ENCODE measurements at regions not wholly inside any gene's neighbourhood (a gene's known extent, or its start where the extent isn't known, plus 50 kb on each side); places are given as distances from the start of the nearest gene placed in this dataset.

GRCh38 chrX:3218442-3218841 lies 128.0 kb downstream of the MXRA5 start:
- no peak for TF ChIP-seq CTCF (IDR thresholded peaks at IDR 0.05; ENCODE audit: insufficient read depth, low read length)
- DNase-seq (ENCODE audit: low read depth): no peak
- no peak overlapping the region for H3K4me3 ChIP-seq (ENCODE audit: low read depth, low read length)

- TF ChIP-seq CTCF (IDR thresholded peaks at IDR 0.05; ENCODE audit: insufficient read depth, low read length): no peak
- DNase-seq (ENCODE audit: low read depth): peak; percentile 66
- no peak overlapping the region for H3K4me3 ChIP-seq (ENCODE audit: low read depth, low read length)
Measured at GRCh38 chrX:3216581-3217180, 129.8 kb downstream of the MXRA5 start.

- no peak overlapping the region for H3K4me3 ChIP-seq (ENCODE audit: low read depth, low read length)
- no peak for TF ChIP-seq CTCF (IDR thresholded peaks at IDR 0.05; ENCODE audit: insufficient read depth, low read length)
- DNase-seq (ENCODE audit: low read depth): no peak
Measured at GRCh38 chrX:3215249-3215648, 131.2 kb downstream of the MXRA5 start.

GRCh38 chrX:3206314-3206713 lies 140.1 kb downstream of the MXRA5 start:
- H3K4me3 ChIP-seq (ENCODE audit: low read depth, low read length): no peak overlapping the region
- no peak for TF ChIP-seq CTCF (IDR thresholded peaks at IDR 0.05; ENCODE audit: insufficient read depth, low read length)

GRCh38 chrX:3204606-3205005 lies 141.8 kb downstream of the MXRA5 start:
- TF ChIP-seq CTCF (IDR thresholded peaks at IDR 0.05; ENCODE audit: insufficient read depth, low read length): no peak
- DNase-seq (ENCODE audit: low read depth): peak; percentile 36
- no peak overlapping the region for H3K4me3 ChIP-seq (ENCODE audit: low read depth, low read length)

More at GRCh38 chrX:3206314-3206713, 140.1 kb downstream of the MXRA5 start:
- DNase-seq (ENCODE audit: low read depth): no peak

- TF ChIP-seq CTCF (IDR thresholded peaks at IDR 0.05; ENCODE audit: insufficient read depth, low read length): no peak
- DNase-seq (ENCODE audit: low read depth): no peak
- no peak overlapping the region for H3K4me3 ChIP-seq (ENCODE audit: low read depth, low read length)
Measured at GRCh38 chrX:3195845-3196244, 150.6 kb downstream of the MXRA5 start.

GRCh38 chrX:3192835-3193234 lies 151.6 kb downstream of the ARSF start:
- no peak for DNase-seq (ENCODE audit: low read depth)
- H3K4me3 ChIP-seq (ENCODE audit: low read depth, low read length): no peak overlapping the region
- no peak for TF ChIP-seq CTCF (IDR thresholded peaks at IDR 0.05; ENCODE audit: insufficient read depth, low read length)

Data from fibroblast of the aortic adventitia (primary cell).